Stimulated activated effector memory CD8-positive, alpha-beta T cell treated with anti-CD3 and anti-CD28 coated beads, Interleukin-12 subunit alpha, Interleukin-12 subunit beta, amount 100 ng/mL, for 72 hours (primary cell): ENCODE measurements at regions not wholly inside any gene's neighbourhood (a gene's known extent, or its start where the extent isn't known, plus 50 kb on each side); places are given as distances from the start of the nearest gene placed in this dataset.
A peak's percentile ranks its signal among the peaks of the same experiment; 100 is the strongest.

Experiments used
- ATAC-seq: fragments of 150-1000 bp; cut with Tn5 transposase; 2 replicates; pipeline ENCODE4 v1.10.0; 2021
- DNase-seq, 2 donors: peaks; one replicate each; pipeline ENCODE4 v3.0.0; 2021 to 2022; ENCODE audit warnings: low spot score in 2 of 2
- H3K27ac Mint-ChIP-seq: one replicate; pipeline ENCODE4 v1.8.0; 2022; ENCODE audit warnings: mild to moderate bottlenecking, mixed read lengths
- H3K36me3 Mint-ChIP-seq: one replicate; pipeline ENCODE4 v1.8.0; 2022; ENCODE audit warnings: mild to moderate bottlenecking, mixed read lengths
- H3K4me1 Mint-ChIP-seq: one replicate; pipeline ENCODE4 v1.8.0; 2022; ENCODE audit warnings: mixed read lengths
- H3K4me3 Mint-ChIP-seq: one replicate; pipeline ENCODE4 v1.8.0; 2022; ENCODE audit warnings: mild to moderate bottlenecking, mixed read lengths
- H3K9me3 Mint-ChIP-seq: one replicate; pipeline ENCODE4 v1.8.0; 2022; ENCODE audit warnings: mixed read lengths

DNA sequence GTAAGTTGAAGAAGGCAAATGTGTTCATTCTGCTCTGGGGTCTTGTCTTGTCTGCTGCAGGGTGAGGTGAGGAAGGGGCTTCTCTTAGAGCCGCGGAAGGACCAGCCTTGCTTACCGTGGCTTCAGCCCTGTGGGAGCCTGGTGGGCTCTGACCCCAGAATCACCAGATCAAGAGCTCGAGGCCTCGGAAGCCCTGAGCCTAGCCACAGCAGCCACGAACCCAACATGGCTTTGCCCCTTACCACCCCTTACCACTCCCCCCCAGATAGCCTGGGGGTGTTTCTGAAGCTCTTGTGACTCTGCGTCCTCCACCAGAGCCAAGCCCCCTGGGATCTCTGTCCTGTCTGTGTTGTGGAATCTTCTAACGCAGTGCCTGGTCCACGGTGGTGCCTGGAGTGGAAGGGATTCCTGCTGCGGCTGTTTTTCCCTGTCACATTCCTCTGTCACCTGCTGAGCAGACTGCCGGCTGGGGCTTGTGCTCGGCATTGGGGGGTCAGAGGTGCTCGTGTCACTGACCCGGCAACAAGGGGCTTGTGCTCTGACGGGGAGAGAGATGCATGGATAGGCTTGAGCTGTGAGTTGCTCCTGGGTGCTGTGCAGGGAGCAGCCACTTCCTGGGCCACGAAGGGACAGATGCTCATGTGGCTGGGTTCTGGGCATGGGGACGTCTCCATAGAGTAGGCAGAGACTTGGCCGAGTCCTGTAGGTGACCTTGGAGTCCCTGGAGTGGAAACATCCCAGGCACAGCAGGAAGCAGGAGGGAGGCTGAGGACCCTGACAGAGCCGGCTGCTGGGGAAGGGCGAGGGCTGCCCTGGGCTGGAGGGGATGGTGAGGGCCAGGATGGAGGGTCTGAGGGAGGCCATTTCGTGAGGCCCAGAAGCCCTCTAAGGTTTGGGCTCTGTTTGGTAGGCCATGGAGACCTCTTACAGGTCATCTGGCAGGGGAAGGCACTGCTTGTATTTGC lies 316.0 kb downstream of the QKI start:
- DNase-seq (no peak), ATAC-seq (peak; percentile 14)
- no peaks in the 10 kb centered on the region for H3K9me3 Mint-ChIP-seq
- no peaks in the 10 kb centered on the region for H3K4me1 Mint-ChIP-seq
- H3K36me3 Mint-ChIP-seq, result no peaks in the 10 kb centered on the region
- no peak overlapping the region for H3K4me3 Mint-ChIP-seq
- H3K27ac Mint-ChIP-seq, result no peak overlapping the region

DNA sequence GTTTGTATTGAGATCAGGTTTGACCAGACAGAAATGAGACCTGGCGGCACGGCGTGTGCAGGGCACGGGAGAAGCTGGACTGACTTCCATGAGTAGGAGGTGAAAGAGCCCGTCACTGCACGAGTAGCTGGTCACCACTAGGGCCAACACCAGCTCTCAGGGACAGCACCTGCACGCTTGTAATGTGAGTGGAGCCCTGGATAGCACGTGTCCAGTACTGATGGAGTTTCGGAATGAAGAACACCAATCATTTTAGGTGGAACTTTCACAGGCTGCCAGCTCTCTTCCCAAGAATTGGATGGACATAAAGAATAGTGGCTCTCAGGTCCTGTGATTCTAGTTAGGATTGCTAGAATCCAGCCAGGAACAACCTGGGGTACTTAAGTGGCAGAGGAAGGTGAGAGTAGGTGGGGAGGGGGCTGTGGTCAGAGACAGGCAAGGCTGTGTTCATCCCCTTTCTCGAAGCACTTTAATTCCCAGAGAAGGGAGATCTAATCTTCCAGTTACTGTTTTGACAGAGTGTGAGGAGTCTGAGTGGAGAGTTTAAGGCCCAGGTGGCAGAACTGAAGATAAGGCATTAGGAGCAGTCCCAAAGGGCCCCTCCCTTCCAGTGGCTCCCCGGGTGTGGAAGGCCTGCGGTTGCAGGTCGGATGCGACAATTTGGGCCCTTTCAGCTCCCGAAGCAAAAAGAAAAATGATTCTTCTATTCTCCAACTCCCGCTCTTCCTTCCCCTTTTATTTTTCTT lies 314.8 kb downstream of the QKI start:
- ATAC-seq (no peak), DNase-seq (no peak)
- Mint-ChIP-seq H3K4me3 (no peak overlapping the region), H3K4me1 (no peaks in the 10 kb centered on the region), H3K9me3 (no peaks in the 10 kb centered on the region), H3K36me3 (no peaks in the 10 kb centered on the region), H3K27ac (no peak overlapping the region)

DNA sequence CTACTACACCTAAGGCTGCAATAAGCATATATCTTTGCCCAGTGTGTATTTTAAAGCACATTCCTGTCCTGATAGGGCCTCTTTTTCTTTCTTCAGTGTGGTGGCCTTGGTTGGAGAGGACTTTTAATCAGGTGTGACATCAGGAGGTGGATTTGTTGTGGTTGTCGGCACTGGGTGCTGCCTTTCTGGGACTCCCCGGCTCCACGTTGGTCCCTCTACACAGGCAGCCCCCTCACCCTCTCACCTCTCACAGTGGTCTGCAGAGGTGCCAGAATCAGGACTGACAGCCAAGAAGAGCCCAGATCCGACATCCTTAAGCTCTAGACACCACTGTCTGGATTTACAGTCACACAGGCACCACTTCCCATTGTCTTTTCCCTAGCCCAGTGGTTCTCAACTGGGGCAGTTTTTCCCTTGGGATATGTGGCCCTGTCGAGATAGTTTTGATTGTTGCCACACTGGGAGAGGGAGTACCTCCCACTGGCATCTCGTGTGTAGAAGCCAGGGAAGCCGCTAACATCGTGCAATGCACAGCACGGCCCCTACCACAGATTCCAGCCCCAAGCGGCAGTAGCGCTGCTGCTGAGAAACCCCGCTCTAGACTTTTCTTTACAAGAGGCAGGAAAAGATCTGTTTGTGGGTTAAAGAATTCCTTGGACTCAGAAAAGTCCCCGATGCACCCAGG lies 314.1 kb downstream of the QKI start:
- DNase-seq (no peak), ATAC-seq (no peak)
- H3K27ac Mint-ChIP-seq, result no peak overlapping the region
- H3K36me3 Mint-ChIP-seq, result no peaks in the 10 kb centered on the region
- H3K4me1 Mint-ChIP-seq, result no peaks in the 10 kb centered on the region
- no peaks in the 10 kb centered on the region for H3K9me3 Mint-ChIP-seq
- no peak overlapping the region for H3K4me3 Mint-ChIP-seq

DNA sequence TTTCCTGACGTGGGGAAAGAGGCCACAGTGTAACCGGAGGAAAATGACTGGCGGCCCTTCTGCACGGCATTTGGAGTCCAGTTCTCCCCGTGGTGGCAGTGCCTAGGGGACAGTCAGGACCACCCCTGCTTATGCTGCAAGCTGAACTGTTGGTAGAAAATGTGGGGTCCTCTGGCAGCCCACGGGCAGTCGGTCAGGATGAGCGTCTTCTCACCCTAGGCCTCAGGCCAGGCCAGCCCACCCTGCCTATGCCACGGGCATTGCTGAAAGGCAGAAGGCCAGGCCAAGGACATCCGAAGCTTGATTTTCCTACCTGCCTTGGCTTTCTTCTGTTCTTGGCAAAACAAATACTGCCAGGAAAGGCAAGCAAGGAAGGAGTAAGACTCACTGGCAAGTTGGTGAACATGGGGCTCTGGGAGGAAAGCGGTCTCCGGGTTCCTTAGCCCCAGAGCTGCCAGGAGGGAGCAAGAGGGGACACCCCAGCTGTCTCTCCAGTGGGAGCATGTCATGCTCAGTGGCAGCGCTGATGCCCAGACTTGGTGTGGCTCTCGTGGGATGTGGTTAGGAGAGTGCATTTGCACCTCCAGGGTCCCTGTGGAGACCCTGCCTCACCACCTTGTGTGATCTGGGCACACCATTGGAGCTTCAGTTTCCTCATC lies 311.6 kb downstream of the QKI start:
- no peak overlapping the region for H3K4me3 Mint-ChIP-seq
- H3K27ac Mint-ChIP-seq, result no peak overlapping the region
- no peak for ATAC-seq
- H3K36me3 Mint-ChIP-seq, result peaks cover 5% of the 10 kb centered on the region
- no peaks in the 10 kb centered on the region for H3K9me3 Mint-ChIP-seq
- DNase-seq, result no peak
- H3K4me1 Mint-ChIP-seq, result no peaks in the 10 kb centered on the region

DNA sequence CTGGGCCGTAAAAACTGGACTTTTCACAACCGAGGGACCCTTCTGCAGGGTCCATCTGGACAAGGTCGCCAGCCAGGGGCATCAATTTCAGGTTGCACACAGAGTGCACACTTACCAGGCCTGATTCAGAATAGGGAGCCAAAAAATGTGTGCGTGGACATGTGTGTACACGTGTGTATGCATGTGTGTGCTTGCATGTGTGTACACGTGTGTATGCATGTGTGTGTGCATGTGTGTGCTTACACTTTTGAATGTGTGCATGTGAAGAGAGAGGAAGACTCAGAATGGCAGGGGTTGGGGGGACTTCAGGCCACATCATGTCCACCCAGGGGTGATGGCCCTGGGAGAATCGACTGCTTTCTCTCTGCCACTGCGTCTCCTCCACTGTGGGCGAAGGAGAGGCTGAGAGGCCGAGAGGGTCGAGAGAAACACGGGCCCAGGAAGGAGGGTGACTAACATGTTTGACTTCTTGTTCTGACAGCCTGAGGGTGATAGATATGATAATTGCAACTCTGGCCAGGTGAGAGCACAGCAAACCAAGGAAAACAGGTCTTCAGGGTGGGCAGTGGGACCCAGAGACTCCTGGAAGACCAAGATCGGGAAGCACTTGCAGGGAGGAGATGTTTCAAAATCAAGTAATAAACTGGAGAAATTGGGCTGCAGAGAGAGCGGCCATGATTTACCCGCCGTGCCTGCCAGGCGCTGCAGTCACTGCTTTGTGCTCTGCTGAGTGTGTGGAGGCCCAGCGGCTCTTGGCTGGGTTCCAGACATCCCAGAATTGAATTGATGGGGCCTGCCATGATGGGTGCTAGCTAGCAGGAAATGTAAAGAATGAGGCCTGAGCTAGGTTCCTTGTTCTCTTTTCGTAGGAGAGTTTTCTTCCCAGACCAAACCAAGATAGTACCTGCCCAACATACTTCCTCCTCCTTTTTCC lies 310.8 kb downstream of the QKI start:
- no peaks in the 10 kb centered on the region for H3K4me1 Mint-ChIP-seq
- no peak for ATAC-seq
- no peak overlapping the region for H3K4me3 Mint-ChIP-seq
- H3K36me3 Mint-ChIP-seq, result peaks cover 5% of the 10 kb centered on the region
- H3K27ac Mint-ChIP-seq, result no peak overlapping the region
- no peaks in the 10 kb centered on the region for H3K9me3 Mint-ChIP-seq
- no peak for DNase-seq

DNA sequence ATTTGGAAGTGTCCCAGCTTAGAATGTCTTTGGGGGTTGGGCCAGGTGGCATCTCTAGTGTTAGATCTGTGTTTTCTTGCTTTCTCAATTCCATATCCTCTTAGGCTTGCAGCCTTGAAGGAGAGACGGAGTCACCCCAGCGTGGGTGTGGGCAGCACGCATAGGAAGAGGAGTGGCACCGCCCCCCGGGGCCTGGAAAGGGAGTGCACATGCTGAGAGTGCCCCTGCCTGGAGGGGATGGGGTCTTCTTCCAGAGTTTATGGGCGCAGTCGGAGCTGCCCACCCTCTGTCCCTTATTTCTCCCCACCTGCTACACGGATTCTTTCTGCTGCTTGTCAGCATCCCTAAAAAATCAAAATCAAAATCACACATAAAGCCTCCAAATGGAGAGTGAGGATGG lies 309.7 kb downstream of the QKI start:
- ATAC-seq (no peak), DNase-seq (no peak)
- Mint-ChIP-seq H3K36me3 (peaks cover 5% of the 10 kb centered on the region), H3K4me3 (no peak overlapping the region), H3K9me3 (no peaks in the 10 kb centered on the region), H3K27ac (no peak overlapping the region), H3K4me1 (no peaks in the 10 kb centered on the region)

DNA sequence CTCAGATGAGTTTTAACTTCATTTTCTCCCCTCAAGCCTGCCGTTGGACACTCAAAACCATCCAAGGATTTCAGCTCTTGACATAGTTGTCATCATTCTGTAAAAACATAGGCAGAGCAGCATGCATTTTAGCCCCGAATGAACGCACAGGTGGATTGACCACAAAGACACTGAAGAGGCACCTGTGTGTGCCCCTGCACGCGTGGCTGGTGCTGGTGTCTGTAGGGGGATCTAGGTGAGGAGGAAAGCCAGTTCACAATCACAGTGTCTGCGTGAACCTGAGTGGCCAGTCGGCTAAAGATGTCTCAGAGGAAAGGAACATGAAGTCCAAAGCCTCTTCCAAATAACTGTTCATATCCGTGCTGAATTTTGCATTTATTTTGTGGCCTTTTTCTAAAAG lies 309.2 kb downstream of the QKI start:
- DNase-seq (no peak), ATAC-seq (no peak)
- Mint-ChIP-seq H3K4me3 (no peak overlapping the region), H3K36me3 (peaks cover 5% of the 10 kb centered on the region), H3K9me3 (no peaks in the 10 kb centered on the region), H3K4me1 (no peaks in the 10 kb centered on the region), H3K27ac (no peak overlapping the region)

DNA sequence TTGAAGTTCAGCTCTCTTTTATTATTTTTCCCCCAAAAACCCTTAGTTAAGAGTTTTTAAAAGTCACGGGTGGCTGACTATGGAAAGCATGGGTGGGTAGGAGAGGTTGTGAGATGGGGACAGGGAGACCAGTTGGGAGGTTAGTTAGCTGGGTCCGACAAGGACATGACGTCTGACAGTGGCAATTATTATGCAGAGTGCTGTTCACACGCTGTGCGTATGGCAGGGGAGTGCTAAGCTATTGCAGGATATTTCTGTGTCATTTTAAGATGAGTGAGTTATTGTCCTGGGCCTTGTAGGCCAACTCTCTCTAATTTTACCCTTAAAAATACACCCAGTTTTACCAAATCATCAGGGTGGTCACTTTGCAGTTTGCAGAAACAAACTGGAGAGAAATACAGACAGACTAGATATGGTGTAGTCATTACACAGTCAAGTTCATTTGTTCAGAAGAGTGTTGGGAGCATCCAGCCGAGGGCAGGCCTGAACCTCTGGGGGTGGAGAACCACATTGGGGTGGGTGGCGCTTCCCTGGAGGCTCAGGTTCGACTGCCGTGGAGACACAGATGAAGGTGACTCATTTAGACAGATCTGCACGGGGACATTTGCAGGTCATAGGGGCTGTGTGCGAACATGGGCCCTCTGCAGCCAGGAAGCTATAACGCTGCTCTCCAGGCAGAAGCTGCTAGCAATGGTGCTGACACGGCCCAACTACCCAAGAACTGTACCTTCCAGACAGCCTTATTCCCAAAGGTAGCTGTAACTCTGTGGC lies 307.6 kb downstream of the QKI start:
- peaks cover 3% of the 10 kb centered on the region for H3K4me1 Mint-ChIP-seq
- H3K4me3 Mint-ChIP-seq, result no peak overlapping the region
- ATAC-seq (no peak), DNase-seq (no peak)
- H3K9me3 Mint-ChIP-seq, result no peaks in the 10 kb centered on the region
- peaks cover 5% of the 10 kb centered on the region for H3K36me3 Mint-ChIP-seq
- no peak overlapping the region for H3K27ac Mint-ChIP-seq

DNA sequence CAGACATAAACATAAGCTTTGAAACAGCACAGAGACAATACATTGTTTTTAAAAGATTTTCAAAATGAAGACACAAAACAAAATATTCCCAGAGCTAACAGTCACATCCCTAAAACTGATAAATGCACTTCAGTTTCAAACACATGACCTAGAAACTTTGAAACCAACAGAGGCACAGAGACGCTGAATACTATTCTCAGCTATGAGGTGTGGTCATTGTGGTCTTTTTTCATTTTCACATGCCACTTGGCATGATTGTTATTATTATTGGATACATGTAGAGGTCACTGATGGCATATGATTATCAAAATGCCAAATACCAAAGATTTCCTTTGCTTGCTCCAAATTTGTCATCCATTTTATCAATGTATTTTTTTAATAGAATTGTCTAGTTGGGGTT lies 306.9 kb downstream of the QKI start:
- Mint-ChIP-seq H3K4me1 (peaks cover 6% of the 10 kb centered on the region), H3K27ac (no peak overlapping the region), H3K4me3 (no peak overlapping the region), H3K36me3 (peaks cover 5% of the 10 kb centered on the region), H3K9me3 (no peaks in the 10 kb centered on the region)
- no peak for ATAC-seq
- DNase-seq, result no peak

DNA sequence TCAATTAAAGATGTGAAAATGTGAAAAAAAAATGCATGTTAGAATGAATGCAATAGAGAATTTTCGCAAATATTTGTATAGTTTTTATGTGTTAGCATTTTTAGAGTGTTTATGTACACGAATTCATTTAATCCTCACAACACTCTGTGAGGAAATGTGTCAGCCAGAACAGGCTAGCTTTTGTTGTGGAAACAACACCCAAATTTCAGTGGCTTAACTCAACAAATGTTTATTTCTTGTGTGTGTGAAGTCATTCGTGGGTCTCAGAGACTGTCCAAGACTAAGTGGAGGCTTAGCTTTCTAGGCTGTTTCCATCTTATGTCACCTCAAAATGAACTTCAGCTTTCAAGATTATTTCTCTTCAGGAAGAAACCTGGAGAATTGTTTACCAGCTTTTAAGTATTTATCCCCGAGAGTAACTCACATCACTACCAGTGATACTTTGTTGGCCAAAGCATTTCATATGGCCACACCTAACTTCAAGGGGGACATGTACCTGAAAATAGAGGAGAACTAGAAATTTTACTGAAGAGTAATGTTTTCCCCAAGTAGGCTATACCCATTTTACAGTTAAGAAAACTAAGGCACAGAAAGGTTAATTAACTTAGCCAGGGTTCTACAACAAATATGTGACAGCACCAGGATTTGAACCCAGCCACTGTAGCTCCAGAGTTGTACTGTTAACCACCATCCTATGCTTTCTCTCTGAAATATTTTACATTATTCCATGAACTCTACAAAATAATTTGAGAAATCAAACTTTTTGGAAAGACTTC lies 306.1 kb downstream of the QKI start:
- Mint-ChIP-seq H3K4me3 (no peak overlapping the region), H3K27ac (no peak overlapping the region), H3K9me3 (no peaks in the 10 kb centered on the region), H3K36me3 (peaks cover 5% of the 10 kb centered on the region), H3K4me1 (peaks cover 6% of the 10 kb centered on the region)
- no peak for ATAC-seq
- no peak for DNase-seq

DNA sequence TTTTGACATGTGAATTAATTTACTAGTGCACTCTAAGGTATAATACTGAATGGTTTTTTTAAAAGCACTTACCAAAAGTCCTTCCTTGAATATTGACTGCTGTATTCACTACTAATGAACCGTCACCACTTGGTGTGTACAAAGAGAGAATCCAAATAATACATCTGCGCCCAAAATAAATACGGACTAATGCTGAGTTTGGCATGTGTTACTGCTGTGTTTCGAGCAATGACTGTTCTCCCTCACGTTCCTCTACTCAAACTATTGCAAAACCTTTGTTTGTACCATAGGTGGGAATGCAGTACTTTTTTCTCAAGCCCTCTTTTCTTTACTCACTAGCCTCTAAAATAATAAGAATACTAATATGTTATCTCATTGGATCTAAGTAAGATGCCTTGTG lies 305.5 kb downstream of the QKI start:
- H3K4me3 Mint-ChIP-seq, result no peak overlapping the region
- peaks cover 6% of the 10 kb centered on the region for H3K4me1 Mint-ChIP-seq

DNA sequence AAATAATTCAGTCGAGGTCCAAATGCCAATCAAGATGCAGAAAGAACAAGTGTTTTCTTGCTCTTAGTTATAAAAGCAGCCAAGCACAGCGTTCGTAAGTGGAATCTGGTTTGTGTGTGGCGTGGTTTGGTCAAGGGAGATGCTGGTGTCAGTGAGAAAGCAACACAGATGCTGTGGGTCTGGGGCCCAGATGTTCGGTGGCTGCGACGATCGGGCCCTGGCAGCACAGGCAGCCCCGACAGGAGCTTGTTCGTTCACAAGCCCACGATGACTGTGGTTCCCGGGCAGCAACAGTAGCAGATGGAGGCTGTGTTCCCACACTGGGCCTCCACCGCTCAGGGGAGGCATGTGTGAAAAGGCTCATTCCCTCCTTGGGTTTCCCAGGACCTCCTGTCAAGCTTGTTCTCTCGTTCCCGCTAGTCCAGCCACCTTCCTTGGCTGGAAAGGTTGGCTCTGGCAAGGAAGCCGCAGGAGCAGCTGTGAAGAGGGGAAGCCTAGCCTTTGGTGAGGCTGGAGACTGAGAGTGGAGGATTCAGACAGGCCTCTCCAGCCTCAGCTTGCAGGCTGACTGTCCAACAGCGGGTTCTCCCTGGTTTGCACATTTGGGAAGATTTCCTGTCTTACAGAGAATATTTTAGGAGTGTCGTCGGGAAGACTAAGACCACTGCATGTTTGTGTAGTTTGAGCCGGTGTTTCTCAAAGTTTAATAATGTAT lies 304.7 kb downstream of the QKI start:
- no peak for ATAC-seq
- Mint-ChIP-seq H3K4me3 (no peak overlapping the region), H3K4me1 (peaks cover 6% of the 10 kb centered on the region), H3K36me3 (peaks cover 5% of the 10 kb centered on the region), H3K9me3 (no peaks in the 10 kb centered on the region), H3K27ac (no peak overlapping the region)
- DNase-seq, result no peak

More for the DNA sequence above, 305.5 kb downstream of the QKI start:
- no peaks in the 10 kb centered on the region for H3K9me3 Mint-ChIP-seq
- ATAC-seq, result no peak
- DNase-seq, result no peak
- H3K27ac Mint-ChIP-seq, result no peak overlapping the region
- H3K36me3 Mint-ChIP-seq, result peaks cover 5% of the 10 kb centered on the region

DNA sequence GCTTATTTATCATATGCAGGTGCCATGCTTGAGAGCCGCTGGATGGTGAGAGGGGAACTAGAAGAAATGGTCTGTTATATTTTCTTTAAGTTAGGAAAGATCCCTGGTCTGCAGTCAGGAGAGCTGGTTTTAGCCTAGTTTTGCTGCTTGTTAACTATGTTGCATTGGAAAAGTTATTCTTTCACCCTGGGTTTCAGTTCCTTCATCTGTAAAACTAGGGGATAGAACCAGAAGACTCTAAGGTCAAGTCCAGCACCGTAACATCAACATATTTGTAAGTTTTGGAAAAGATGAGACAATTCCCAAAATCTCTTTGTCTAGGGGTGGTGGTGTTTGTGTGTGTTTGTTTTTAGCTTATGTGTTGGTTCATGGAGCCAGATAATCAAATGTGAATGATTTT lies 304.0 kb downstream of the QKI start:
- Mint-ChIP-seq H3K9me3 (no peaks in the 10 kb centered on the region), H3K4me3 (no peak overlapping the region), H3K27ac (no peak overlapping the region), H3K4me1 (peaks cover 11% of the 10 kb centered on the region), H3K36me3 (peaks cover 5% of the 10 kb centered on the region)
- ATAC-seq (no peak), DNase-seq (no peak)
